Osteoblast (primary cell): ENCODE measurements at regions not wholly inside any gene's neighbourhood (a gene's known extent, or its start where the extent isn't known, plus 50 kb on each side); places are given as distances from the start of the nearest gene placed in this dataset.

Experiments used
- DNase-seq: peaks from one replicate; pipeline ENCODE4 v3.0.0; 2011; ENCODE audit warnings: low spot score, mixed read lengths; ENCODE audit not compliant: insufficient read length; ENCODE audit errors: missing footprints
- H2AFZ ChIP-seq: 2 replicates; pipeline ENCODE4 v1.6.0; 2011; ENCODE audit warnings: mild to moderate bottlenecking, low read length
- H3K27ac ChIP-seq: 2 replicates; pipeline ENCODE4 v1.5.1; 2011; ENCODE audit warnings: mild to moderate bottlenecking, low read depth, low read length, moderate library complexity
- H3K27me3 ChIP-seq: 2 replicates; pipeline ENCODE4 v1.6.0; 2012; ENCODE audit warnings: mild to moderate bottlenecking, control low read depth, inconsistent platforms, low read length, moderate library complexity; ENCODE audit not compliant: insufficient read depth
- H3K36me3 ChIP-seq: 2 replicates; pipeline ENCODE4 v1.5.1; 2011; ENCODE audit warnings: mild to moderate bottlenecking, low read length, control low read depth, moderate library complexity; ENCODE audit not compliant: insufficient read depth
- H3K4me1 ChIP-seq: 2 replicates; pipeline ENCODE4 v1.5.1; 2011; ENCODE audit warnings: mild to moderate bottlenecking, low read length, control low read depth, moderate library complexity; ENCODE audit not compliant: insufficient read depth
- H3K4me2 ChIP-seq: 2 replicates; pipeline ENCODE4 v1.6.0; 2011; ENCODE audit warnings: mild to moderate bottlenecking, low read length; ENCODE audit not compliant: insufficient read depth
- H3K4me3 ChIP-seq: fragments of 200-600 bp; sonication (generic); 3 replicates; pipeline ENCODE4 v1.5.1; 2012; ENCODE audit warnings: mild to moderate bottlenecking, low read length, inconsistent platforms; ENCODE audit not compliant: insufficient read depth
- H3K79me2 ChIP-seq: 2 replicates; pipeline ENCODE4 v1.6.0; 2012; ENCODE audit warnings: mild to moderate bottlenecking, low read length, control low read depth, inconsistent platforms; ENCODE audit not compliant: insufficient read depth
- H3K9me3 ChIP-seq: 2 replicates; pipeline ENCODE4 v1.5.1; 2011; ENCODE audit warnings: low read depth, low read length, control low read depth
- H4K20me1 ChIP-seq: 2 replicates; pipeline ENCODE4 v1.6.0; 2012; ENCODE audit warnings: mild to moderate bottlenecking, low read length, control low read depth; ENCODE audit not compliant: insufficient read depth
- CTCF ChIP-seq: IDR thresholded peaks from 2 replicates; pipeline ENCODE4 v1.5.1; 2011; ENCODE audit warnings: mild to moderate bottlenecking, low read depth, low read length, moderate library complexity; ENCODE audit errors: extremely low read depth

GRCh38 chr22:47294222-47294532 lies 531.7 kb downstream of the TBC1D22A start:
- Histone ChIP-seq H3K4me3 (no peak overlapping the region), H3K9me3 (no peaks in the 10 kb centered on the region), H3K36me3 (no peaks in the 10 kb centered on the region), H3K27ac (no peak overlapping the region), H4K20me1 (no peaks in the 10 kb centered on the region), H3K4me1 (no peaks in the 10 kb centered on the region), H3K79me2 (no peaks in the 10 kb centered on the region), H3K27me3 (no peaks in the 10 kb centered on the region), H2AFZ (no peak overlapping the region), H3K4me2 (no peak overlapping the region)
- DNase-seq, result peak; percentile 89
- no peak for TF ChIP-seq CTCF

- Histone ChIP-seq H4K20me1 (no peaks in the 10 kb centered on the region), H3K4me2 (no peak overlapping the region), H3K27me3 (no peaks in the 10 kb centered on the region), H3K27ac (no peak overlapping the region), H2AFZ (no peak overlapping the region), H3K79me2 (no peaks in the 10 kb centered on the region), H3K4me3 (no peak overlapping the region), H3K4me1 (no peaks in the 10 kb centered on the region), H3K36me3 (no peaks in the 10 kb centered on the region), H3K9me3 (no peaks in the 10 kb centered on the region)
- no peak for TF ChIP-seq CTCF
- DNase-seq, result peak; percentile 80
Measured at GRCh38 chr22:47293368-47294221, 531.1 kb downstream of the TBC1D22A start.

- H3K27me3 ChIP-seq, result no peaks in the 10 kb centered on the region
- no peaks in the 10 kb centered on the region for H3K79me2 ChIP-seq
- no peak overlapping the region for H3K4me3 ChIP-seq
- H4K20me1 ChIP-seq, result no peaks in the 10 kb centered on the region
- H3K4me2 ChIP-seq, result no peak overlapping the region
- no peaks in the 10 kb centered on the region for H3K4me1 ChIP-seq
- no peak overlapping the region for H3K27ac ChIP-seq
- no peak for TF ChIP-seq CTCF
- H3K36me3 ChIP-seq, result no peaks in the 10 kb centered on the region
- no peaks in the 10 kb centered on the region for H3K9me3 ChIP-seq
- peak overlapping the region; percentile 29 for H2AFZ ChIP-seq
- DNase-seq, result peak; percentile 63
Measured at GRCh38 chr22:47292546-47293320, 530.3 kb downstream of the TBC1D22A start.
